Left ventricle myocardium inferior (tissue), 1 donor: ENCODE measurements at regions not wholly inside any gene's neighbourhood (a gene's known extent, or its start where the extent isn't known, plus 50 kb on each side); places are given as distances from the start of the nearest gene placed in this dataset.

Source experiments
- DNase-seq: peaks from one replicate; pipeline ENCODE4 v3.0.0-alpha.2; 2020
- H3K27ac ChIP-seq: fragments of 200-600 bp; replicated peaks from 2 replicates; pipeline ENCODE4 v1.8.0; 2021
- H3K27me3 ChIP-seq: fragments of 200-600 bp; 2 replicates; pipeline ENCODE4 v1.8.0; 2021; ENCODE audit warnings: low read depth
- H3K36me3 ChIP-seq: fragments of 200-600 bp; 2 replicates; pipeline ENCODE4 v1.8.0; 2021
- H3K4me1 ChIP-seq: fragments of 200-600 bp; 2 replicates; pipeline ENCODE4 v1.8.0; 2021
- H3K4me3 ChIP-seq: fragments of 200-600 bp; 2 replicates; pipeline ENCODE4 v1.8.0; 2021; ENCODE audit warnings: mild to moderate bottlenecking, moderate library complexity
- H3K9me3 ChIP-seq: fragments of 200-600 bp; replicated peaks from 2 replicates; pipeline ENCODE4 v1.8.0; 2021
- intact Hi-C: fragments of 100-400 bp; cut with micrococcal nuclease; formaldehyde crosslinking; loops from one replicate; pipeline ENCODE4 v1.11.0; 2022
- TF ChIP-seq, protein P1 (sequence below): fragments of 200-600 bp; IDR thresholded peaks from 2 replicates; pipeline ENCODE4 v1.8.0; 2021; ENCODE audit warnings: antibody characterized with exemption, mild to moderate bottlenecking, borderline replicate concordance
- donor health status: DM: no; HTN: yes; CAD: no; lungs with severe emphysema.

DNA sequence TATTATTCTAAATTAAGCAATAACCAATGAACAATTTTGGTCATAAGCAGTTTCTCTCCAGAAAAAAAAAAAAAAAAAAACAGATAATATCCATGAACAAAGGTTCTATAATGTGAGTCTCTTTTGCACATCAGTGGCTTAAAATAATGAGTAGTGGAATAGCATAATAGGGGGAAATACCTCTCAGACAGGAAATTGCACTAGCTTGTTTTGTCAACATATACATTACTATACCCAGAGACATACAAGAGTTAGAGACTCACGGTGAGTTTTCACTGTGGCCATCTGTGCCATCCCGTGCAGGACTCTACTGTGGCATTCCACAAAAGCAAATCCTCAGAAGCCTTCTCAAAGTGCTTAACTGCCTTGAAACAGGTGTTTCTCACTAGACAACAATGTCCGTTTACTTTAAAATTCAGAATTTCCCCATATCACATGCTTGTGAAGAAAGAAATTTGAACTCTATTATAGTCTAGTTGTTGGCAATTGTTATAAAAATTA, 697.9 kb downstream of the USP25 start:
- H3K4me1 ChIP-seq = peaks cover 38% of the 10 kb centered on the region
- DNase-seq = no peak
- H3K4me3 ChIP-seq = no peak overlapping the region
- no peaks in the 10 kb centered on the region for H3K9me3 ChIP-seq
- intact Hi-C loops = no loop called here
- H3K27me3 ChIP-seq = no peaks in the 10 kb centered on the region
- no peak overlapping the region for H3K27ac ChIP-seq
- H3K36me3 ChIP-seq = no peaks in the 10 kb centered on the region
- TF ChIP-seq, protein P1, sequence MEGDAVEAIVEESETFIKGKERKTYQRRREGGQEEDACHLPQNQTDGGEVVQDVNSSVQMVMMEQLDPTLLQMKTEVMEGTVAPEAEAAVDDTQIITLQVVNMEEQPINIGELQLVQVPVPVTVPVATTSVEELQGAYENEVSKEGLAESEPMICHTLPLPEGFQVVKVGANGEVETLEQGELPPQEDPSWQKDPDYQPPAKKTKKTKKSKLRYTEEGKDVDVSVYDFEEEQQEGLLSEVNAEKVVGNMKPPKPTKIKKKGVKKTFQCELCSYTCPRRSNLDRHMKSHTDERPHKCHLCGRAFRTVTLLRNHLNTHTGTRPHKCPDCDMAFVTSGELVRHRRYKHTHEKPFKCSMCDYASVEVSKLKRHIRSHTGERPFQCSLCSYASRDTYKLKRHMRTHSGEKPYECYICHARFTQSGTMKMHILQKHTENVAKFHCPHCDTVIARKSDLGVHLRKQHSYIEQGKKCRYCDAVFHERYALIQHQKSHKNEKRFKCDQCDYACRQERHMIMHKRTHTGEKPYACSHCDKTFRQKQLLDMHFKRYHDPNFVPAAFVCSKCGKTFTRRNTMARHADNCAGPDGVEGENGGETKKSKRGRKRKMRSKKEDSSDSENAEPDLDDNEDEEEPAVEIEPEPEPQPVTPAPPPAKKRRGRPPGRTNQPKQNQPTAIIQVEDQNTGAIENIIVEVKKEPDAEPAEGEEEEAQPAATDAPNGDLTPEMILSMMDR = no peak

DNA sequence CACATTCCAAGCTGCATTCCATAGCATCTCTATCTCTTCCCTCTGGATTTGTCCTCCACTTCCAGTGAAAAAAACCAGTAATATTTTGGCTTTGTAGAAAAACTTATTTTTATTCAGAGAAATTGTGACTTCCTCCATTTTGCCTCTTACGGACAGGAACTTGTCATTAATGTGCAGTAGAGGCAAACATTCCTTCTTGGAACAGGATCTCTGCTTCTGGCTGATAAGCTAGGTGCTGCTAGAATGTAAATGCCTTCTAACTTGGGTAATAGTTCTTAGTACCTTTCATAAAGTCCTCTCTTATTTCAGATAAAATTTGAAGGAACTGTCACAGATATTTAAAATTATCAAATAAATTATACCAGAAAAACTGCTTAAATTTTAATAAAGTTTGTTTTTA, 707.8 kb downstream of the USP25 start:
- Histone ChIP-seq H3K27ac (no peak overlapping the region), H3K9me3 (no peaks in the 10 kb centered on the region), H3K27me3 (no peaks in the 10 kb centered on the region), H3K4me3 (no peak overlapping the region), H3K4me1 (peaks cover 62% of the 10 kb centered on the region), H3K36me3 (no peaks in the 10 kb centered on the region)
- intact Hi-C loops = no loop called here
- no peak for DNase-seq
- TF ChIP-seq, protein P1 = no peak

DNA sequence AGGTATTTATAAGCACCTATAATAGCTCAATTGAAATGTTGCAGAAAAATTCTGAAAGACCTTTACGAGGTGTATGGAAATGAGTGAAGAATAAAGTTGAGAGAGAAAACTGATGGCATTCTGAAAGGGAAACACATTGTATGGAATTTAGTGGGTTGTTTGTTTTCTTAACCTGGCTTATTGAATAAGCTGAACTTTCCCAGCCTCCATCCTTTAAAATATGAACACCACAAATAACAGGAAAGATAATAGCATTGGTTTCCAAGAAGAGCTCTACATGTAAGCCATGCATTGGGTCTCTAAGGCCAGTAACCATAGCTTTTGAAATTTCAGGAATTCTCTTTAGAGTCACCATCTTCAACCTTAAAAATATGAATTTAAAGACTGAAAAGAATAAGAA, 709.0 kb downstream of the USP25 start:
- TF ChIP-seq, protein P1 = no peak
- intact Hi-C loops = no loop called here

DNA sequence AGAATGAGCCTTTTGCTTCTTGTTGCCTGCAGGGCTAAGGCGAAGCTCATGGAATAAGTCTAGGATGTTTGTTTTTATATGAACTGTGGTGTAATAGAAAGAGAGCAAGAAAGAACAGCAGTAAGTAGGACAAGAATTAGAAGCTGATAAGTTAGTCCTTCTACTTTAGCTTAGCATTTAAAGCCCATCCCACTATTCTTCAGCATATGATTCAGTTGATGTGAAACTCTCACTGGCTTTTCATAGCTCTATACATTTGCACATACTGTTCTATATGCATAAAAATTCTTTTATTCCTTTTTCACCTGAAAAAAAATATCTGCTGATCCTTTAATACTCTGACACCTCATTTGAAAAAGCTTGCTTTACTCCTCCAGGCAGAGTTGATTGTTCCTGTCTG, 712.0 kb downstream of the USP25 start:
- Histone ChIP-seq H3K36me3 (no peaks in the 10 kb centered on the region), H3K4me1 (peaks cover 32% of the 10 kb centered on the region), H3K27ac (no peak overlapping the region), H3K9me3 (no peaks in the 10 kb centered on the region), H3K27me3 (no peaks in the 10 kb centered on the region), H3K4me3 (no peak overlapping the region)
- no peak for DNase-seq
- intact Hi-C loops = no loop called here
- TF ChIP-seq, protein P1 = no peak

More for the DNA sequence above, 709.0 kb downstream of the USP25 start:
- no peak for DNase-seq
- Histone ChIP-seq H3K27ac (no peak overlapping the region), H3K4me3 (no peak overlapping the region), H3K9me3 (no peaks in the 10 kb centered on the region), H3K4me1 (peaks cover 54% of the 10 kb centered on the region), H3K36me3 (no peaks in the 10 kb centered on the region), H3K27me3 (no peaks in the 10 kb centered on the region)

DNA sequence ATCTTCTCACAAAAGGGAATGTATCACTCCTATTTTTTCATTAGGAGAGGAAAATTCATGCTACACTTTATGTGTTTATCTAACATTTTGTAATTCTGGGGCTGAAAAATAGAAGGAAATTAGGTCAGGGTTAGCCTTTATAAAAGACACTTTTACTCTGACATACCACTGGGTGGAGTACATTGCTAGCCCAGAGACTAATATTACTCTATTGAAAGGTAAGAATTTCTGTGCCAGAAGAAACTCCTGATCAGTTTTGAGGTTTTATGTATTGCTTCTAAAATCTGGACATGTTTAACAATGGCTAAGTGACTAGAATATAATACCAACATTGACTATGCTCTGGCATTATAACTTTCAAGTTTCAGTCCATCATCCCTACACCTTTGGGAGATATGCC, 724.6 kb downstream of the USP25 start:
- TF ChIP-seq, protein P1 = peak; percentile 57
- no peak overlapping the region for H3K4me3 ChIP-seq
- H3K27me3 ChIP-seq = no peaks in the 10 kb centered on the region
- intact Hi-C loops = no loop called here
- DNase-seq = no peak
- peaks cover 91% of the 10 kb centered on the region for H3K4me1 ChIP-seq
- H3K27ac ChIP-seq = peak overlapping the region; percentile 13
- no peaks in the 10 kb centered on the region for H3K36me3 ChIP-seq
- H3K9me3 ChIP-seq = no peaks in the 10 kb centered on the region
